Activated CD4-positive, alpha-beta T cell treated with anti-CD3 and anti-CD28 coated beads, Interleukin-10, Interleukin-2, amounts not matched to agents 100 ng/mL and 50 ng/mL, durations not matched to agents 16 hours and 8 hours (primary cell): ENCODE measurements at regions not wholly inside any gene's neighbourhood (a gene's known extent, or its start where the extent isn't known, plus 50 kb on each side); places are given as distances from the start of the nearest gene placed in this dataset.

ENCODE experiments used
- DNase-seq: peaks from one replicate; pipeline ENCODE4 v3.0.0-alpha.2; 2020

GRCh38 chr21:43316156-43316845 is 110.6 kb downstream of the SIK1 start:
- DNase-seq, result no peak

GRCh38 chr21:43315244-43316137 is 111.4 kb downstream of the SIK1 start:
- DNase-seq, result no peak

GRCh38 chr21:43313939-43314405 is 113.0 kb downstream of the SIK1 start:
- DNase-seq, result no peak

- no peak for DNase-seq
These were observed 113.6 kb downstream of the SIK1 start for GRCh38 chr21:43313221-43313938.

DNA sequence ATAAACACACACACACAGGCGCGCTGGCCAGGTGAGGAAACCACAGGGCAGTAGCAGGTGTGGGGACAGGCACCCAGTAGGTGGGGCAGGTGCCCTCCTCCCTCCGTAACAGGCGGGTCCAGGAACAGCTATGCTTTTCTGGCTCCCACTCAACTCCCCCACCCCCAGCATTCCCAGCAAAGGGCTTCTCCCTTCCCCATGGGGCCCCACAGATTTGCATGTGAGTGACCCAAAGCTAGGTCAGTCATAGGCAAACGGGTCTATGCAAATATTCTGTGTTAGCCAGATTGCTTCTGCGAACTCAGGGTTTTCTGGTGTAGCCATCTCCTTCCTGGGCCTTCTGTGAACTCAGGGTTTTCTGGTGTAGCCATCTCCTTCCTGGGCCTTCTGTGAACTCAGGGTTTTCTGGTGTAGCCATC is 114.2 kb downstream of the SIK1 start:
- no peak for DNase-seq

DNA sequence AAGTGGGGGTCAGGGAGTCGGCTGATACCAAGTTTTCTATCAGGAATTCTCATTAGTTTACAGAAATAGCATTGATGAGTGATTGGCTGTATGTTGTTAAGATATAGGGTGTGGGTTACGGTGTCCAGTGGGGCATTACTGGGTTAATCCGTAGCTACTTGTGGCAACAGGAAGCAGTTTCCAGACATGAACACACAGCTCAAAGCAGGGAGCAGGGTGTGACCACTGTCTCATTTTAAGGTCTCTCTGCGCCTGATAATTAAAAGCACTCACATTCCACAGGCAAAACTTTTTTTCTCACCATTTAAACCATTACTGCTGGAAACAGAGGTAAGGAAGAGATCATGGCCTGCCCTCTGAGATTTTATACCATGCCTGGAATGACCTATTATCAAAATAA is 114.9 kb downstream of the SIK1 start:
- no peak for DNase-seq

DNA sequence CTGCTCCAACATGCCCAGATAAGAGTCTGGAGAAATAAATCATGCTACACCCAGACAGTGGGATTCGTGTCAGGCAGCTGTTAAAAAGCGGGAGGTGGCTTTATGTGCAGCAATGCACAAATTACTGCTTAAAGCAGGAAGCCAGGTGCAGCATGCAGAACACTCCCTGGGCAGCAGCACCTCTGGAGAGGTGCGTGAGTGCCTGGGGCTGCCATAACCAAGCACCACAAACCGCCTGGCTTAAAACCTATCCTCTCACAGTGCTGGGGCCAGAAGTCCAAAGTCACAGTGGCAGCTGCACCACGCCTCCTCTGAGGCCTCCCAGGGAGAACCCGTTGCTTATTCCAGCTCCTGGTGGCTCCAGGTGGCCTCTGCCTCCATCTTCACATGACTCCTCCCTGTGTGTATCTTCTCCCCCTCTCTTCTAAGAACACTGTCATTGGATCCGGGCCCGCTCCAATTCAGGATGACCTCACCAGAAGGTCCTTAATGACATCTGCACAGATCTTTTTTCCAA is 115.6 kb downstream of the SIK1 start:
- no peak for DNase-seq

DNA sequence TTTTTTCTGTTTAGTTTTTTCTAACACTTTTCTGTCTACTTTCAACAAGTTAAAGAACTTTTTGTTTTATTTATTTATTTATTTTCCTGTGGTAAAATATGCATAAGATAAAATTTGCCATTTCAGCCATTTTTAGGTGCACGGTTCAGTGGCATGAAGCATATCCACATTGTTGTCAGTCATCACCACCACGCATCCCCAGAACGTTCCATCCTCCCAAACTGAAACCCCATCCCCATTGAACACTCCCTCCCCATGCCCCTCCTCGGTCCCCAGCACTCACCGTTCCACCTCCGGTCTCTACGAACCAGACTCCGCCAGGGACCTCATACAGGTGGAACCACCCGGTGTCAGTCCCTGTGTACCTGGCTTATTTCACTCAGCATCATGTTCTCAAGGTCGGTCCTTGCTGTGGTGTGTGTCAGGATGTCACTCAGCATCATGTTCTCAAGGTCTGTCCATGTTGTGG is 118.1 kb downstream of the SIK1 start:
- no peak for DNase-seq

DNA sequence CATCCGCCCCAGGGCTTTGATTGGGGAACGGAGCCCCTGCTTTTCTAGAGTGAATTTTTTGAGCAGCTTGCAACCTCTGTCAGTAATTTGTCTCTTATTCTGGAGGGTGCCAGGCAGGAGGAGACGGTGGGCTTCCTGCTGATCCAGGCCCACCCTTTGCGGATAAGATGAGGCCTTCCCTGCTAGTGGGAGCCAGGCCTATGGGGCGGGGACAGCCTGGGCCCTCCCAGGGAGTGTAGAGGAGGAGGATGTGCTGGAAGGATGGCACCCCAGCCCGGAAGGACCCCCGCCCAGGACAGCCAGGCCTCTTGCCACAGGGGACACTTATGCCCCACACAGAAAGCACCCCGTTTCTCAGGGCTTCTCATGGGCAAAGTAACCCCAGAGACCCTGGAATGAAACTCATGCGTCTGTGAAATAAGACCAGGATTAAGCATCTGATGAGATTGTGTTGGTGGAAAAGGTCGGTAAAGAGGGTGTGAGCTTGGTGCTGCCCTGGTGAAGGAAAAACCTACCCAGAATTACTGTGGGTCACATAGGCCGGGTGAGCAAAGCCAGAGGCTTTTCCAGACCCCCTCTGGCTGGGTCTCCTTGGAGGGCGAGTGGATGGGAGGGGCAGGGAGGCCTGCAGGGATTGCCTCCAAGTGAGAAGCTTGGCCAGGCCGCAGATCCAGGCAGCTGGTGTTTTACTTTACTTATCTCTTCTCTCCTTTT is 118.7 kb downstream of the SIK1 start:
- no peak for DNase-seq

DNA sequence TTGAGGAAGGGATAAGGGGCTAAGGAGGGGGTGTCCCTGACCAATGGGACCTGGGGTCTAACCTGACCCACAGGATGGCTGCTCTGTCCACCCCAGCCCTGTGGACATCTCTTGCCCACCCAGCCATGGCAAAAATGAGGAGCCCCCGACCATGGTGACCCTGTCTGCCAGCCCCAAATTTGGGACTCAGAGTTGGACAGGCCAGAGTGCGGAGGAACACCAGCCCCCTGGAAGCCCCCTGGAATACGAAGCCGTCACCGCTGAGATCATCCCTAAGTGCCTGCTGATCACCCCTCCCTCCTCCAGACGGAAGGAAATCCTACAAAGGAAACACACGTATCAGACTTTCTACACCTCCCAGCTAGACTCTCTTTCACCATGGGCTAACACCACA is 119.3 kb downstream of the SIK1 start:
- DNase-seq, result no peak

- DNase-seq, result peak; percentile 55
These were observed 119.8 kb downstream of the SIK1 start for GRCh38 chr21:43306911-43307676.

GRCh38 chr21:43306391-43306790 is 120.5 kb downstream of the SIK1 start:
- DNase-seq, result no peak

DNA sequence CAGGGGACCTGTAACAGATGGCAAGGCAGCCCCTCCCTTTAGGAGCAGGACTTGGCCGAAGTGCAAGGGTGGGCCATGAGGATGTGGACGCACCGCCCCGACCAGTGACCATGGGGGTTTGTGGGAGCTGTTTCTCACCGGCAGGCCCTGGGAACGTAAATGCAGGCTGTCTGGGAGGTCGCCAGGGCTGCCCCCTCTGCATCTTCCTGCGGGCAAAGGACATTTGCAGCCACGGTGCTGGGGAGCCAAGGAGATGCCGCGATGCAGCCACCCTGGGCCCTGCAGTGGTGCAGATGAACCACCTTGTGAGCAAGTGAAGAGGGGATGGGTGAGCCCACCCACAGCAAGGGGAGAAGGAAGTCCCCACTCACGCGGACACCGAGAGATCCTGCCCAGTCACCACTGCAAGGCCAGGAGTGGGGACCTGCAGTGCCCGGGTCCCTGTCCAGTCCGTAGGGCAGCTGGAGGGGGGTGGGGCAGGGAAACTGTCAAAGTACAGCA is 121.1 kb downstream of the SIK1 start:
- no peak for DNase-seq

- no peak for DNase-seq
These were observed 121.6 kb downstream of the SIK1 start for GRCh38 chr21:43305336-43305665.

- DNase-seq, result no peak
These were observed 122.2 kb downstream of the SIK1 start for GRCh38 chr21:43304621-43305335.

DNA sequence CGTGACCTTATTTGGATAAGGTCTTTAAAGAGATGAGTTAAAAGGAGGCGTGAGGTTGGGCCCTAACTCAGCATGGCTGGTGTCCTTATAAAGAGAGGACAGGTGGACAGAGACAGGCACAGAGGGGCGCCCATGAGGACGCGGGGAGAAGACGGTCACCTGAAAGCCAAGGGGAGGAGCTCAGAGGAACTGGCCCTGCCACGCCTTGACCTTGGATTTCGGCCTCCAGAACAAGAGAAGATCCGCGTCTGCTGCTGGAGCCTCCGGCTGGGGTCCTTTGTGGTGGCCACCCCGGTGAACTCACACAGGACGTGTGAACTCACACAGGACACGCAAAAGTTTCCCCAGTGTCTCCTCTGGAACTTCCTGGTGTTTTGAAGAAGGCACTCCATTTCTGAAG is 122.7 kb downstream of the SIK1 start:
- DNase-seq, result no peak

GRCh38 chr21:43303275-43304178 is 123.4 kb downstream of the SIK1 start:
- no peak for DNase-seq

DNA sequence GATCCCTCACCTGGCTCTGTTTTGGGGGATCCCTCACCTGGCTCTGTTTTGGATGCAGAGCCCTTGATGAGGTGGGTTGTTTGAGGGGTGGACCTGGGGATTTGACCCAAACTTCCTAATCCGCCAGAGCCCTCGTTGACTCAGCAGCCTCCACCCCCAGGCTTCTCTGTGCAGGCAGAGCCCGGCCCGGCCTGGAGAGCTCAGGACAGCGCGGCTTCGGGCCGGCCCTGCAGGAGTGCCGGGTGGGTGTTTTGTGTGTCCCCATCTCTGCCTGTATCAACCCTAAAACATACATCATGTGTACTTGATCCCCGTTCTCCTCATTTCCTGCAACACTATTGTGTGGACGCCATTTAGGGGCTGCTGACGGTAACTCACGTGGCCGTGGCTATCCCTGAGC is 124.2 kb downstream of the SIK1 start:
- DNase-seq, result no peak

- no peak for DNase-seq
These were observed 124.8 kb downstream of the SIK1 start for GRCh38 chr21:43302062-43302700.
